ENCODE measurements at regions not wholly inside any gene's neighbourhood (a gene's known extent, or its start where the extent isn't known, plus 50 kb on each side); places are given as distances from the start of the nearest gene placed in this dataset.
"Not testable (repeated sequence)": the region's sequence is repeated elsewhere in the genome, so short reads cannot be mapped to it uniquely, and the experiment has no call there.

DNA sequence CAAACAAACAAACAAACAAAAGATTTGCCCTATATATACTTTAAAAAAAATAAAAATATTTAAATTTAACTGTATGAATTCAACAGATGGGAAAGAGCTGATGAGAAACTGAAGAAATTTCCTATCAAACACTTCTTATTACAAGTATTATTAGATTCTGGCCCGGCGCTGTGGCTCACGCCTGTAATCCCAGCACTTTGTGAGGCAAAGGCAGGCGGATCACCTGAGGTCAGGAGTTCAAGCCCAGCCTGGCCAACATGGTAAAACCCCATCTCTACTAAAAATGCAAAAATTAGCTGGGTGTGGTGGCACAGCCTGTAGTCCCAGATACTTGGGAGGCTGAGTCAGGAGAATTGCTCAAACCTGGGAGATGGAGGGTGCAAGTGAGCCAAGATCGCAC, 180.8 kb downstream of the ABCC12 start:
- H3K4me3 ChIP-seq (ENCODE audit: extremely low read depth in 1 of 4, insufficient read depth in 2 of 4, low read depth in 3 of 4, low read length in 4 of 4); H3K23ac ChIP-seq (ENCODE audit: insufficient read length); H4K5ac ChIP-seq (ENCODE audit: insufficient read length, low read depth, low read length); POLR2A ChIA-PET (ENCODE audit: partially characterized antibody); H2BK20ac ChIP-seq (ENCODE audit: low read length); H3K4me2 ChIP-seq (ENCODE audit: insufficient read depth in 1 of 2, low read depth in 2 of 2, low read length in 2 of 2); H3K23me2 ChIP-seq (ENCODE audit: low read depth, low read length); H3K18ac ChIP-seq (ENCODE audit: extremely low read depth, low read length); H4K8ac ChIP-seq (ENCODE audit: extremely low read depth, insufficient read depth, low read length); H2BK12ac ChIP-seq (ENCODE audit: low read depth, low read length); H3K9me3 ChIP-seq (ENCODE audit: insufficient read depth in 2 of 2, low read depth in 1 of 2, low read length in 1 of 2); H2BK5ac ChIP-seq (ENCODE audit: low read depth, low read length); H3K9ac ChIP-seq (replicated peaks in 1 of 4; ENCODE audit: extremely low read depth in 1 of 4, low read depth in 3 of 4, low read length in 3 of 4); H2BK15ac ChIP-seq (ENCODE audit: low read length); H3K36me3 ChIP-seq (ENCODE audit: control insufficient read depth in 2 of 4, insufficient read depth in 4 of 4, low read length in 3 of 4); H3K4me1 ChIP-seq (replicated peaks in 1 of 4; ENCODE audit: control insufficient read depth in 3 of 4, insufficient read depth in 4 of 4, low read length in 3 of 4); H3K79me1 ChIP-seq (ENCODE audit: low read depth, low read length); H4K91ac ChIP-seq (replicated peaks; ENCODE audit: insufficient read length, low read length); DNase-seq (ENCODE audit: low read depth in 1 of 2, low spot score in 2 of 2); H4K20me1 ChIP-seq (replicated peaks in 1 of 2; ENCODE audit: control insufficient read depth in 1 of 2, insufficient read depth in 2 of 2, low read length in 2 of 2); H2AFZ ChIP-seq (ENCODE audit: low read length); H3K56ac ChIP-seq (replicated peaks; ENCODE audit: insufficient read length, low read depth, low read length); CTCF ChIA-PET (ENCODE audit: partially characterized antibody); H3K27ac ChIP-seq (ENCODE audit: low read depth, low read length); H2BK120ac ChIP-seq (replicated peaks; ENCODE audit: low read depth, low read length); H2AK5ac ChIP-seq (ENCODE audit: low read depth, low read length); FAIRE-seq; H3K4ac ChIP-seq (replicated peaks; ENCODE audit: insufficient read length, low read depth, low read length); H3K79me2 ChIP-seq (ENCODE audit: control insufficient read depth in 1 of 2, insufficient read depth in 2 of 2, low read length in 2 of 2); H3K14ac ChIP-seq (ENCODE audit: insufficient read length); H3K27me3 ChIP-seq (replicated peaks in 1 of 4; ENCODE audit: control insufficient read depth in 3 of 4, extremely low read depth in 1 of 4, insufficient read depth in 3 of 4, low read length in 3 of 4): not testable (repeated sequence)
- WGBS, 2 experiments (ENCODE audit: extremely low coverage in 1 of 2, insufficient coverage in 1 of 2, insufficient read length in 1 of 2, insufficient replicate concordance in 2 of 2, low coverage in 1 of 2, low lambda C conversion rate in 2 of 2, missing lambda C conversion rate in 1 of 2): 95% methylated on average over 5 of the region's 5 CpGs; no CpG with 5 or more reads in 1 of the 2 experiments
